AG10803 (cell line): ENCODE measurements at regions not wholly inside any gene's neighbourhood (a gene's known extent, or its start where the extent isn't known, plus 50 kb on each side); places are given as distances from the start of the nearest gene placed in this dataset.

Source experiments
- DNase-seq: peaks from one replicate; pipeline ENCODE4 v3.0.0; 2010; ENCODE audit warnings: low read depth
- H3K4me3 ChIP-seq: 2 replicates; pipeline ENCODE4 v1.5.1; 2011; ENCODE audit warnings: mild to moderate bottlenecking, low read length, control low read depth
- CTCF ChIP-seq: conservative IDR thresholded peaks from 2 replicates; pipeline ENCODE4 v1.5.1; 2011; ENCODE audit warnings: mild to moderate bottlenecking, low read length, control low read depth, inconsistent platforms

- H3K4me3 ChIP-seq, result no peak overlapping the region
- TF ChIP-seq CTCF, result no peak
- no peak for DNase-seq
Measured at GRCh38 chr2:111706481-111707001, 177.5 kb downstream of the ANAPC1 start.

GRCh38 chr2:111707700-111708099 lies 176.3 kb downstream of the ANAPC1 start:
- no peak overlapping the region for H3K4me3 ChIP-seq
- no peak for DNase-seq

GRCh38 chr2:111708476-111709180 lies 175.4 kb downstream of the ANAPC1 start:
- no peak overlapping the region for H3K4me3 ChIP-seq
- TF ChIP-seq CTCF, result no peak
- no peak for DNase-seq

More at GRCh38 chr2:111707700-111708099, 176.3 kb downstream of the ANAPC1 start:
- no peak for TF ChIP-seq CTCF

GRCh38 chr2:111709321-111709720 lies 174.7 kb downstream of the ANAPC1 start:
- no peak for TF ChIP-seq CTCF
- no peak for DNase-seq
- no peak overlapping the region for H3K4me3 ChIP-seq

- DNase-seq, result no peak
- H3K4me3 ChIP-seq, result no peak overlapping the region
- TF ChIP-seq CTCF, result no peak
Measured at GRCh38 chr2:111710085-111710484, 173.9 kb downstream of the ANAPC1 start.

GRCh38 chr2:111710613-111711012 lies 173.4 kb downstream of the ANAPC1 start:
- no peak overlapping the region for H3K4me3 ChIP-seq
- TF ChIP-seq CTCF, result no peak
- DNase-seq, result no peak

- TF ChIP-seq CTCF, result no peak
- DNase-seq, result no peak
- no peak overlapping the region for H3K4me3 ChIP-seq
Measured at GRCh38 chr2:111711270-111711669, 172.7 kb downstream of the ANAPC1 start.
